ENCODE measurements at regions not wholly inside any gene's neighbourhood (a gene's known extent, or its start where the extent isn't known, plus 50 kb on each side); places are given as distances from the start of the nearest gene placed in this dataset.

DNA sequence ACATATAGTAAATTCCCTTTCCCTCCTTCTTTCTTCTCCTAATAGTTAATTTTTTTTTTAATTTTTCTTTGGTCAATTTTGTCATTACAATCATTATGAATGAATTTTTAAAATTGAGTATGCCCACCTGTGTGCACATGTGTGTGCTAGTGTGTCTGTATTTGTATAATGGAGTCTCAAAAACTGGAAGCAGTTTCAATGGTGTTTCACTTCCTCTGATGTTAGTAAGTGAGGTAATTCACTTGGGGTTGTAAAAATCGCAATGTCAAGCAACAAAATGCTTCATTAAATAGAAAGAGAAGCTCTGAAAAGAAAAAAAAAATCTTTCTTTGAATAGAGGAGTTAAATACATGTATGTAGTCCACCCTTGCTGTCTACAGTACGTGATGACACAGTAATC, 1467.6 kb upstream of the NUDT12 start:
- TF ChIP-seq SCRT1 (tag by site-specific recombination; IDR thresholded peaks at IDR 0.05; ENCODE audit: borderline replicate concordance) (no peak), ZNF530 (tag by site-specific recombination; IDR thresholded peaks at IDR 0.05; ENCODE audit: low read depth) (no peak)

Measured in HEK293 (cell line).